ENCODE measurements at regions not wholly inside any gene's neighbourhood (a gene's known extent, or its start where the extent isn't known, plus 50 kb on each side); places are given as distances from the start of the nearest gene placed in this dataset.

GRCh38 chr2:144875290-144875969 lies 355.5 kb upstream of the ZEB2 start:
- Histone ChIP-seq H3K27ac (ENCODE audit: extremely low read depth, low read depth, low read length) (no peak overlapping the region), H3K36me3 (ENCODE audit: control insufficient read depth in 2 of 2, insufficient read depth in 1 of 2, low read length in 2 of 2) (no peaks in the 10 kb centered on the region), H3K4me3 (ENCODE audit: low read depth, low read length) (no peak overlapping the region), H3K9me3 (ENCODE audit: control insufficient read depth, insufficient read depth, low read depth, low read length) (no peaks in the 10 kb centered on the region), H3K4me1 (ENCODE audit: control insufficient read depth, insufficient read depth, low read length) (peaks cover 5% of the 10 kb centered on the region; the same call in 1 of the 2 replicates)
- no peak for TF ChIP-seq ZBTB7A (tag by site-specific recombination; IDR thresholded peaks at IDR 0.05; ENCODE audit: low read depth)
- TF ChIP-seq ZNF341 (tag by site-specific recombination; IDR thresholded peaks at IDR 0.05; ENCODE audit: low read depth): no peak
- TF ChIP-seq BCL11B (tag by site-specific recombination; IDR thresholded peaks at IDR 0.05; ENCODE audit: low read depth): no peak
- no peak for TF ChIP-seq ZNF571 (tag by site-specific recombination; IDR thresholded peaks at IDR 0.05)
- no peak for TF ChIP-seq ZNF391 (tag by site-specific recombination; IDR thresholded peaks at IDR 0.05; ENCODE audit: borderline replicate concordance, low read depth)
- POLR2A ChIA-PET: no interaction called here
- CTCF ChIA-PET: interaction anchor here (0.5 to 1.2 kb wide), 3 partner anchors 15 to 286 kb away, joined by 3 to 4 read pairs (median 3); no protein-coding TSS in a partner anchor

GRCh38 chr2:144865670-144866069 lies 345.8 kb upstream of the ZEB2 start:
- Histone ChIP-seq H3K9me3 (ENCODE audit: control insufficient read depth, insufficient read depth, low read depth, low read length) (no peaks in the 10 kb centered on the region), H3K36me3 (ENCODE audit: control insufficient read depth in 2 of 2, insufficient read depth in 1 of 2, low read length in 2 of 2) (no peaks in the 10 kb centered on the region), H3K27ac (ENCODE audit: extremely low read depth, low read depth, low read length) (no peak overlapping the region), H3K4me3 (ENCODE audit: low read depth, low read length) (no peak overlapping the region), H3K4me1 (ENCODE audit: control insufficient read depth, insufficient read depth, low read length) (no peaks in the 10 kb centered on the region)
- ChIA-PET CTCF (no interaction called here), POLR2A (no interaction called here)
- TF ChIP-seq ZNF24 (tag by site-specific recombination; IDR thresholded peaks at IDR 0.05) (no peak), ZFP69B (tag by site-specific recombination; IDR thresholded peaks at IDR 0.05) (no peak), ZNF112 (tag by site-specific recombination; IDR thresholded peaks at IDR 0.05) (no peak)

DNA sequence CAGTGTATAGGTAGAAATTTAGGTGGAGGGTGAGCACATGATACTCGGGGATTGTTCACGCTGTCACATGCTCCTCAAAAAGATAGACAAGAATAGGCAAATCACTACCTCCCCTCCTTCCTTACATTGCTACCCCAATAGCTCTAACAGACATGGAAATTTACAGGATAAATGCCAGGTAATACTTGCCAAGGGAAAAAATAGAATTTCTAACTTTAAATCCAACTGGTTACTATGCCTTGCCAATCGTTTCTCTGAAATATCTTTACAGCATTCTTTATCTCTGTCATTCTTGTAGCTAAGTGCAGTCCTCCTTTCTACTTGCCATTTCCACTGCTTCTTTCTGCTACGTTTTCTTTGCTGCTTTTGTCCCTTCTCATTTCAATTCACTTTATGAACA lies 339.8 kb upstream of the ZEB2 start:
- POLR2A ChIA-PET: no interaction called here
- CTCF ChIA-PET: interaction anchor here (0.6 kb wide), 1 partner anchor 340 kb away, joined by 3 read pairs; no protein-coding TSS in a partner anchor
- H3K36me3 ChIP-seq (ENCODE audit: control insufficient read depth in 2 of 2, insufficient read depth in 1 of 2, low read length in 2 of 2): no peaks in the 10 kb centered on the region
- H3K27ac ChIP-seq (ENCODE audit: extremely low read depth, low read depth, low read length): no peak overlapping the region
- TF ChIP-seq ZNF354C (tag by site-specific recombination; IDR thresholded peaks at IDR 0.05; ENCODE audit: borderline replicate concordance, low read depth) (no peak), ZNF423 (tag by site-specific recombination; IDR thresholded peaks at IDR 0.05) (no peak)
- no peaks in the 10 kb centered on the region for H3K4me1 ChIP-seq (ENCODE audit: control insufficient read depth, insufficient read depth, low read length)
- no peak overlapping the region for H3K4me3 ChIP-seq (ENCODE audit: low read depth, low read length)
- H3K9me3 ChIP-seq (ENCODE audit: control insufficient read depth, insufficient read depth, low read depth, low read length): no peaks in the 10 kb centered on the region

DNA sequence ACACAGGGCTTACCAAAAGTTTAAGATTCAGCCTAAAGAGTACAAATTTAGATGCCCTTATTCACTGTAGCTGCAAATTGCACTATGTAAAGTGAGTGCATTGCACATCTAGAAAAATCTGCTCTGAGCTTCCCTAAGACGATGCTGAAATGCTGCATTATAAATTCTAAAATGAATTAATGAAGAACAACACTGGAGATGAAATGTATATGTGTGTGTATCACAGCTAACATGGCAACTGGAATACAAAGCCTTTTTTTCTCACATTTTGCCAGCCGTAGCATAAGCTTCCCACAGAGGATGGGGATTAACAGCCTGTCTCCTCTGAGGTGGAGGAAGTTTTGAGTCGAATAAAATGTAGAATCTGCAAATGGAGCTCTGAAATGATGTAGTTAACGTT lies 338.3 kb upstream of the ZEB2 start:
- ChIA-PET CTCF (no interaction called here), POLR2A (no interaction called here)
- TF ChIP-seq ZNF792 (tag by site-specific recombination; IDR thresholded peaks at IDR 0.05) (no peak), ZBTB21 (tag by site-specific recombination; IDR thresholded peaks at IDR 0.05) (no peak), ZNF704 (tag by site-specific recombination; IDR thresholded peaks at IDR 0.05) (no peak), BCL11A (tag by site-specific recombination; IDR thresholded peaks at IDR 0.05; ENCODE audit: low read depth) (no peak), ZNF596 (tag by site-specific recombination; IDR thresholded peaks at IDR 0.05) (no peak), ZNF112 (tag by site-specific recombination; IDR thresholded peaks at IDR 0.05) (no peak), ZNF23 (tag by site-specific recombination; IDR thresholded peaks at IDR 0.05; ENCODE audit: borderline replicate concordance) (no peak), KLF9 (tag by site-specific recombination; IDR thresholded peaks at IDR 0.05; ENCODE audit: low read depth) (no peak), ZBTB11 (tag by site-specific recombination; conservative IDR thresholded peaks at IDR 0.05; ENCODE audit: low read depth) (no peak), ZNF768 (tag by site-specific recombination; IDR thresholded peaks at IDR 0.05) (no peak), IKZF3 (tag by site-specific recombination; IDR thresholded peaks at IDR 0.05) (no peak), ZNF670 (tag by site-specific recombination; IDR thresholded peaks at IDR 0.05; ENCODE audit: low read depth) (no peak)
- TF ChIP-seq, protein P1, sequence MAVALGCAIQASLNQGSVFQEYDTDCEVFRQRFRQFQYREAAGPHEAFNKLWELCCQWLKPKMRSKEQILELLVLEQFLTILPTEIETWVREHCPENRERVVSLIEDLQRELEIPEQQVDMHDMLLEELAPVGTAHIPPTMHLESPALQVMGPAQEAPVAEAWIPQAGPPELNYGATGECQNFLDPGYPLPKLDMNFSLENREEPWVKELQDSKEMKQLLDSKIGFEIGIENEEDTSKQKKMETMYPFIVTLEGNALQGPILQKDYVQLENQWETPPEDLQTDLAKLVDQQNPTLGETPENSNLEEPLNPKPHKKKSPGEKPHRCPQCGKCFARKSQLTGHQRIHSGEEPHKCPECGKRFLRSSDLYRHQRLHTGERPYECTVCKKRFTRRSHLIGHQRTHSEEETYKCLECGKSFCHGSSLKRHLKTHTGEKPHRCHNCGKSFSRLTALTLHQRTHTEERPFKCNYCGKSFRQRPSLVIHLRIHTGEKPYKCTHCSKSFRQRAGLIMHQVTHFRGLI (tag by site-specific recombination; IDR thresholded peaks at IDR 0.05): no peak
- H3K4me3 ChIP-seq (ENCODE audit: low read depth, low read length): no peak overlapping the region
- no peaks in the 10 kb centered on the region for H3K9me3 ChIP-seq (ENCODE audit: control insufficient read depth, insufficient read depth, low read depth, low read length)
- H3K36me3 ChIP-seq (ENCODE audit: control insufficient read depth in 2 of 2, insufficient read depth in 1 of 2, low read length in 2 of 2): no peaks in the 10 kb centered on the region
- no peak overlapping the region for H3K27ac ChIP-seq (ENCODE audit: extremely low read depth, low read depth, low read length)
- no peaks in the 10 kb centered on the region for H3K4me1 ChIP-seq (ENCODE audit: control insufficient read depth, insufficient read depth, low read length)

Measured in HEK293 (cell line).